PC-9 (cell line): ENCODE measurements at regions not wholly inside any gene's neighbourhood (a gene's known extent, or its start where the extent isn't known, plus 50 kb on each side); places are given as distances from the start of the nearest gene placed in this dataset.

Source experiments
- EZH2 ChIP-seq: fragments of 200-600 bp; sonication (generic); IDR thresholded peaks from 2 replicates; pipeline ENCODE4 v1.8.0; 2017; ENCODE audit warnings: antibody characterized with exemption, low read depth
- TF ChIP-seq, protein P1 (sequence below): fragments of 200-600 bp; sonication (generic); conservative IDR thresholded peaks from 2 replicates; pipeline ENCODE4 v1.6.1; 2017; ENCODE audit warnings: mixed run types, antibody characterized with exemption, mild to moderate bottlenecking, moderate library complexity

DNA sequence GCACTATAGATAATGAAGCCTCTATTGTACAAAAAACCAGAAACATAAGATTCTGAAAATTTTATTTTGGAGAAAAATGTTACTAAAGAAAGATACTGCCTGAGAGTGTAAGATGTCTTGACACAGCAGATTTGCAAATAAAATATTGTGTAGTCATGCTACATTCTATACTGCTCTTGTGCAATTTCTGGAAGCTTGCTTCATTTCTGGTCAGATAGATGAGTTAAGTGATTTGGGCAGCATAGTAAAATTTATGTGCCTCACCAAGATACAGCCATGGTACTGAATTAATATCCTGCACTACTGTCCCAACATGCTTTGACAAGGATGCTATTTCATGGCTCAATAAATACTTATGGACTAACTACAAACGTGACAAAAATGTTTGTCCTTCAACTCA lies 55.1 kb upstream of the STARD13 start:
- TF ChIP-seq, protein P1, sequence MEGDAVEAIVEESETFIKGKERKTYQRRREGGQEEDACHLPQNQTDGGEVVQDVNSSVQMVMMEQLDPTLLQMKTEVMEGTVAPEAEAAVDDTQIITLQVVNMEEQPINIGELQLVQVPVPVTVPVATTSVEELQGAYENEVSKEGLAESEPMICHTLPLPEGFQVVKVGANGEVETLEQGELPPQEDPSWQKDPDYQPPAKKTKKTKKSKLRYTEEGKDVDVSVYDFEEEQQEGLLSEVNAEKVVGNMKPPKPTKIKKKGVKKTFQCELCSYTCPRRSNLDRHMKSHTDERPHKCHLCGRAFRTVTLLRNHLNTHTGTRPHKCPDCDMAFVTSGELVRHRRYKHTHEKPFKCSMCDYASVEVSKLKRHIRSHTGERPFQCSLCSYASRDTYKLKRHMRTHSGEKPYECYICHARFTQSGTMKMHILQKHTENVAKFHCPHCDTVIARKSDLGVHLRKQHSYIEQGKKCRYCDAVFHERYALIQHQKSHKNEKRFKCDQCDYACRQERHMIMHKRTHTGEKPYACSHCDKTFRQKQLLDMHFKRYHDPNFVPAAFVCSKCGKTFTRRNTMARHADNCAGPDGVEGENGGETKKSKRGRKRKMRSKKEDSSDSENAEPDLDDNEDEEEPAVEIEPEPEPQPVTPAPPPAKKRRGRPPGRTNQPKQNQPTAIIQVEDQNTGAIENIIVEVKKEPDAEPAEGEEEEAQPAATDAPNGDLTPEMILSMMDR = no peak
- TF ChIP-seq EZH2 = no peak
